ENCODE measurements at regions not wholly inside any gene's neighbourhood (a gene's known extent, or its start where the extent isn't known, plus 50 kb on each side); places are given as distances from the start of the nearest gene placed in this dataset.

DNA sequence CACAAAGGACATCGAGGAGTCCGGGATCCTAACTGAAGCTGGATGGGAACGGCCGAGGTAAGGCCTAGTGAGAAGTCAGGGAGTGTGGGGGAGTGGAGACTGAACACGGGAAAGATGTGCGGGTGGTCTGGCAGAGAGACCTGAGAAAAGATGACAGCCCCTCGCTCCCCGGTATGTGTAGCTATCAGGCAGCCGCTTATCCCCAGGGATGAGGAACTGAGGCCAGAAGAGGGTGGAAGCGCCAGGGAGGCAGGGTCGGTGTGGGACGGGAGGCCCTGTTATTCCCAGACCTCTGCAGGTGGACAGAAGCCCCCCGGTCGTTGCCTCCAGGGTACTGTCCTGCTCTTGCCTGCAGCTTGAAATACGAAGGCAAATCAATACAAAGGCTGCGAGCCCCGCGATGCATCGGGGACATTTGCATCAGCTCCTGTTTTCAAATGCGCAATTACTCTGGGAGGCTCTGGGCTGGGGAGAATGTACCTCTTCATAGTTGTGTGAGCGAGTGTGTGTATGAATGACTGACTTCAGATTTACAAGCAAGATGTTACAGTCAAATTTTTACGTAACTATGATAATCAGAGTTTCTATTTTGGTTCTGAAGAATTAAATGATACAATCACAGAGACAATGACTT, 221.3 kb downstream of the QKI start:
- TF ChIP-seq, protein P1, sequence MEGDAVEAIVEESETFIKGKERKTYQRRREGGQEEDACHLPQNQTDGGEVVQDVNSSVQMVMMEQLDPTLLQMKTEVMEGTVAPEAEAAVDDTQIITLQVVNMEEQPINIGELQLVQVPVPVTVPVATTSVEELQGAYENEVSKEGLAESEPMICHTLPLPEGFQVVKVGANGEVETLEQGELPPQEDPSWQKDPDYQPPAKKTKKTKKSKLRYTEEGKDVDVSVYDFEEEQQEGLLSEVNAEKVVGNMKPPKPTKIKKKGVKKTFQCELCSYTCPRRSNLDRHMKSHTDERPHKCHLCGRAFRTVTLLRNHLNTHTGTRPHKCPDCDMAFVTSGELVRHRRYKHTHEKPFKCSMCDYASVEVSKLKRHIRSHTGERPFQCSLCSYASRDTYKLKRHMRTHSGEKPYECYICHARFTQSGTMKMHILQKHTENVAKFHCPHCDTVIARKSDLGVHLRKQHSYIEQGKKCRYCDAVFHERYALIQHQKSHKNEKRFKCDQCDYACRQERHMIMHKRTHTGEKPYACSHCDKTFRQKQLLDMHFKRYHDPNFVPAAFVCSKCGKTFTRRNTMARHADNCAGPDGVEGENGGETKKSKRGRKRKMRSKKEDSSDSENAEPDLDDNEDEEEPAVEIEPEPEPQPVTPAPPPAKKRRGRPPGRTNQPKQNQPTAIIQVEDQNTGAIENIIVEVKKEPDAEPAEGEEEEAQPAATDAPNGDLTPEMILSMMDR (IDR thresholded peaks at IDR 0.05 in 4 of 5, conservative IDR thresholded peaks at IDR 0.05 in 1 of 5): no peak
- TF ChIP-seq POLR2A (IDR thresholded peaks at IDR 0.05): no peak

All from gastrocnemius medialis (tissue), 4 donors.